H9 (cell line): ENCODE measurements at regions not wholly inside any gene's neighbourhood (a gene's known extent, or its start where the extent isn't known, plus 50 kb on each side); places are given as distances from the start of the nearest gene placed in this dataset.

Experiments
- DNase-seq: peaks from one replicate; pipeline ENCODE4 v3.0.0-alpha.2; 2017
- H2AFZ ChIP-seq: one replicate; pipeline ENCODE4 v1.6.1; 2013; ENCODE audit warnings: mild to moderate bottlenecking, low read length, control low read depth, moderate library complexity
- H2AK5ac ChIP-seq: 2 replicates; pipeline ENCODE4 v1.6.1; 2013; ENCODE audit warnings: low read length, control low read depth, mixed read lengths; ENCODE audit not compliant: insufficient read length
- H2BK120ac ChIP-seq: one replicate; pipeline ENCODE4 v1.6.1; 2013; ENCODE audit warnings: low read depth, mild to moderate bottlenecking, low read length, control low read depth, inconsistent platforms; ENCODE audit not compliant: poor library complexity, severe bottlenecking
- H2BK12ac ChIP-seq: 2 replicates; pipeline ENCODE4 v1.6.1; 2013; ENCODE audit warnings: low read length, control low read depth, mixed read lengths, low read depth; ENCODE audit not compliant: insufficient read length
- H2BK15ac ChIP-seq: 2 replicates; pipeline ENCODE4 v1.6.1; 2013; ENCODE audit warnings: low read depth, low read length, control low read depth
- H2BK20ac ChIP-seq: one replicate; pipeline ENCODE4 v1.6.1; 2013; ENCODE audit warnings: low read depth, mild to moderate bottlenecking, low read length, control low read depth, inconsistent platforms; ENCODE audit not compliant: poor library complexity, severe bottlenecking
- H2BK5ac ChIP-seq: 2 replicates; pipeline ENCODE4 v1.6.1; 2013; ENCODE audit warnings: low read length, control low read depth, mixed read lengths; ENCODE audit not compliant: insufficient read length
- H3K14ac ChIP-seq: 2 replicates; pipeline ENCODE4 v1.6.1; 2013; ENCODE audit warnings: low read length, control low read depth; ENCODE audit not compliant: insufficient read depth
- H3K18ac ChIP-seq: 2 replicates; pipeline ENCODE4 v1.6.1; 2013; ENCODE audit warnings: low read depth, mild to moderate bottlenecking, mixed read lengths, low read length, control low read depth; ENCODE audit not compliant: insufficient read length
- H3K23ac ChIP-seq: 2 replicates; pipeline ENCODE4 v1.6.1; 2013; ENCODE audit warnings: low read length, control low read depth, mixed read lengths, low read depth; ENCODE audit not compliant: insufficient read length
- H3K23me2 ChIP-seq: 2 replicates; pipeline ENCODE4 v1.6.1; 2013; ENCODE audit warnings: low read depth, mild to moderate bottlenecking, mixed read lengths, low read length, control low read depth; ENCODE audit not compliant: insufficient read length, poor library complexity, severe bottlenecking
- H3K27ac ChIP-seq: 2 replicates; pipeline ENCODE4 v1.5.1; 2013; ENCODE audit warnings: low read length, control low read depth, mixed read lengths, low read depth; ENCODE audit not compliant: insufficient read length
- H3K27me3 ChIP-seq: 2 replicates; pipeline ENCODE4 v1.6.1; 2013; ENCODE audit warnings: low read length, control low read depth, inconsistent platforms; ENCODE audit not compliant: insufficient read depth
- H3K4ac ChIP-seq: 2 replicates; pipeline ENCODE4 v1.6.1; 2013; ENCODE audit warnings: low read depth, mild to moderate bottlenecking, control low read depth, inconsistent platforms, low read length, moderate library complexity
- H3K4me1 ChIP-seq: 2 replicates; pipeline ENCODE4 v1.6.1; 2013; ENCODE audit warnings: low read length, control low read depth, inconsistent platforms; ENCODE audit not compliant: insufficient read depth
- H3K4me2 ChIP-seq: 2 replicates; pipeline ENCODE4 v1.6.1; 2013; ENCODE audit warnings: low read length, control low read depth, mixed read lengths; ENCODE audit not compliant: insufficient read length, insufficient read depth
- H3K56ac ChIP-seq: 2 replicates; pipeline ENCODE4 v1.6.1; 2013; ENCODE audit warnings: low read depth, mild to moderate bottlenecking, mixed read lengths, low read length, control low read depth; ENCODE audit not compliant: insufficient read length
- H3K79me1 ChIP-seq: 2 replicates; pipeline ENCODE4 v1.6.1; 2013; ENCODE audit warnings: low read depth, mild to moderate bottlenecking, moderate library complexity, low read length, control low read depth, inconsistent platforms; ENCODE audit not compliant: insufficient read depth, poor library complexity, severe bottlenecking
- H3K79me2 ChIP-seq: 2 replicates; pipeline ENCODE4 v1.6.1; 2013; ENCODE audit warnings: low read length, control low read depth, inconsistent platforms; ENCODE audit not compliant: insufficient read depth
- H3K9ac ChIP-seq: 2 replicates; pipeline ENCODE4 v1.6.1; 2013; ENCODE audit warnings: low read length, control low read depth, mixed read lengths; ENCODE audit not compliant: insufficient read length; ENCODE audit errors: extremely low read depth
- H3K9me3 ChIP-seq: one replicate; pipeline ENCODE4 v1.6.1; 2013; ENCODE audit warnings: low read depth, low read length, inconsistent platforms; ENCODE audit not compliant: control insufficient read depth
- H3T11ph ChIP-seq: one replicate; pipeline ENCODE4 v1.6.1; 2013; ENCODE audit warnings: mild to moderate bottlenecking, low read length, control low read depth, inconsistent platforms
- H4K20me1 ChIP-seq: one replicate; pipeline ENCODE4 v1.6.1; 2013; ENCODE audit not compliant: control insufficient read depth, insufficient read length, insufficient read depth
- H4K5ac ChIP-seq: 2 replicates; pipeline ENCODE4 v1.6.1; 2013; ENCODE audit warnings: low read depth, mild to moderate bottlenecking, mixed read lengths, low read length, control low read depth; ENCODE audit not compliant: insufficient read length
- H4K8ac ChIP-seq: replicated peaks from 2 replicates; pipeline ENCODE4 v1.6.1; 2013; ENCODE audit warnings: low read length, control low read depth, mixed read lengths, low read depth; ENCODE audit not compliant: insufficient read length
- H4K91ac ChIP-seq: 2 replicates; pipeline ENCODE4 v1.6.1; 2013; ENCODE audit warnings: low read depth, mild to moderate bottlenecking, moderate library complexity, mixed read lengths, low read length, control low read depth; ENCODE audit not compliant: insufficient read length
- H3K27ac Mint-ChIP-seq, 3 experiments: 2 replicates in 2 of 3; 3 replicates in 1 of 3; pipeline ENCODE4 v1.8.0; 2020 to 2021; ENCODE audit warnings: mixed read lengths in 3 of 3, mild to moderate bottlenecking in 1 of 3, moderate library complexity in 1 of 3
- H3K27me3 Mint-ChIP-seq: 2 replicates; pipeline ENCODE4 v1.8.0; 2021; ENCODE audit warnings: low read depth, mild to moderate bottlenecking, moderate library complexity, mixed read lengths
- H3K36me3 Mint-ChIP-seq, 3 experiments: 2 replicates in 2 of 3; 3 replicates in 1 of 3; pipeline ENCODE4 v1.8.0; 2020 to 2021; ENCODE audit warnings: low read depth in 3 of 3, mixed read lengths in 3 of 3; ENCODE audit not compliant: insufficient read depth in 1 of 3
- H3K4me1 Mint-ChIP-seq, 2 experiments: 2 replicates each; pipeline ENCODE4 v1.8.0; 2020; ENCODE audit warnings: mixed read lengths in 2 of 2
- H3K4me3 Mint-ChIP-seq, 2 experiments: 2 replicates in 1 of 2; 3 replicates in 1 of 2; pipeline ENCODE4 v1.8.0; 2020 to 2021; ENCODE audit warnings: mild to moderate bottlenecking in 2 of 2, mixed read lengths in 2 of 2, moderate library complexity in 1 of 2
- H3K9me3 Mint-ChIP-seq, 2 experiments: 2 replicates in 1 of 2; 3 replicates in 1 of 2; pipeline ENCODE4 v1.8.0; 2020; ENCODE audit warnings: mild to moderate bottlenecking in 2 of 2, mixed read lengths in 2 of 2, moderate library complexity in 1 of 2
- WGBS: extraction: QIAGEN DNeasy Blood & Tissue Kit; methylation state at CpG from one replicate; pipeline ENCODE4 v1.1.7; 2013; ENCODE audit warnings: missing lambda C conversion rate, low lambda C conversion rate, mixed read lengths; ENCODE audit not compliant: insufficient read length; ENCODE audit errors: extremely low coverage; 5-methylcytosine and 5-hydroxymethylcytosine counted together
- TF ChIP-seq, protein P1 (sequence below): fragments of 200-600 bp; sonication (generic); conservative IDR thresholded peaks from 3 replicates; pipeline ENCODE4 v1.8.0; 2021; ENCODE audit warnings: antibody characterized with exemption, mild to moderate bottlenecking

- H3K18ac ChIP-seq = no peak overlapping the region
- no peak overlapping the region for H2BK12ac ChIP-seq
- no peaks in the 10 kb centered on the region for H3K4me1 ChIP-seq
- no peaks in the 10 kb centered on the region; a peak in 1 of 4 replicates for H3K4me1 Mint-ChIP-seq
- H2BK5ac ChIP-seq = no peak overlapping the region
- no peak overlapping the region for H3K4ac ChIP-seq
- H3K79me2 ChIP-seq = no peaks in the 10 kb centered on the region
- no peaks in the 10 kb centered on the region for H3K27me3 Mint-ChIP-seq
- H3K4me3 Mint-ChIP-seq = no peak overlapping the region
- H4K20me1 ChIP-seq = no peaks in the 10 kb centered on the region
- no peaks in the 10 kb centered on the region for H3K9me3 ChIP-seq
- no peak overlapping the region for H4K8ac ChIP-seq
- no peak overlapping the region for H2BK20ac ChIP-seq
- TF ChIP-seq, protein P1, sequence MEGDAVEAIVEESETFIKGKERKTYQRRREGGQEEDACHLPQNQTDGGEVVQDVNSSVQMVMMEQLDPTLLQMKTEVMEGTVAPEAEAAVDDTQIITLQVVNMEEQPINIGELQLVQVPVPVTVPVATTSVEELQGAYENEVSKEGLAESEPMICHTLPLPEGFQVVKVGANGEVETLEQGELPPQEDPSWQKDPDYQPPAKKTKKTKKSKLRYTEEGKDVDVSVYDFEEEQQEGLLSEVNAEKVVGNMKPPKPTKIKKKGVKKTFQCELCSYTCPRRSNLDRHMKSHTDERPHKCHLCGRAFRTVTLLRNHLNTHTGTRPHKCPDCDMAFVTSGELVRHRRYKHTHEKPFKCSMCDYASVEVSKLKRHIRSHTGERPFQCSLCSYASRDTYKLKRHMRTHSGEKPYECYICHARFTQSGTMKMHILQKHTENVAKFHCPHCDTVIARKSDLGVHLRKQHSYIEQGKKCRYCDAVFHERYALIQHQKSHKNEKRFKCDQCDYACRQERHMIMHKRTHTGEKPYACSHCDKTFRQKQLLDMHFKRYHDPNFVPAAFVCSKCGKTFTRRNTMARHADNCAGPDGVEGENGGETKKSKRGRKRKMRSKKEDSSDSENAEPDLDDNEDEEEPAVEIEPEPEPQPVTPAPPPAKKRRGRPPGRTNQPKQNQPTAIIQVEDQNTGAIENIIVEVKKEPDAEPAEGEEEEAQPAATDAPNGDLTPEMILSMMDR = no peak
- H3K4me2 ChIP-seq = no peak overlapping the region
- H2AK5ac ChIP-seq = no peak overlapping the region
- H3K79me1 ChIP-seq = no peaks in the 10 kb centered on the region
- WGBS = no CpG with 5 or more reads among the region's 2 CpGs
- H2BK120ac ChIP-seq = no peak overlapping the region
- no peak overlapping the region for H2BK15ac ChIP-seq
- H3K23ac ChIP-seq = no peak overlapping the region
- H3K27ac Mint-ChIP-seq = no peak overlapping the region
- H2AFZ ChIP-seq = no peak overlapping the region
- H3K23me2 ChIP-seq = no peaks in the 10 kb centered on the region
- H3K14ac ChIP-seq = no peak overlapping the region
- no peak overlapping the region for H3T11ph ChIP-seq
- H3K27ac ChIP-seq = no peak overlapping the region
- H4K91ac ChIP-seq = no peak overlapping the region
- no peak overlapping the region for H3K9ac ChIP-seq
- H3K27me3 ChIP-seq = no peaks in the 10 kb centered on the region
- H4K5ac ChIP-seq = no peak overlapping the region
- H3K56ac ChIP-seq = no peak overlapping the region
- no peak for DNase-seq
- peaks cover 0 to 2% of the 10 kb centered on the region in 2 experiments; a peak in 1 of 5 replicates for H3K9me3 Mint-ChIP-seq
- H3K36me3 Mint-ChIP-seq = no peaks in the 10 kb centered on the region
Observed at GRCh38 chr3:95177096-95177495, 1114.2 kb downstream of the NSUN3 start.
